WERI-Rb-1 (cell line): ENCODE measurements at regions not wholly inside any gene's neighbourhood (a gene's known extent, or its start where the extent isn't known, plus 50 kb on each side); places are given as distances from the start of the nearest gene placed in this dataset.
A peak's percentile ranks its signal among the peaks of the same experiment; 100 is the strongest.

Experiments used
- DNase-seq: peaks from one replicate; pipeline ENCODE4 v3.0.0-alpha.2; 2020
- H3K27ac ChIP-seq: fragments of 250-450 bp; sonication (Bioruptor Pico); 2 replicates; pipeline ENCODE4 v1.5.1; 2020; ENCODE audit warnings: mild to moderate bottlenecking, moderate library complexity
- H3K27me3 ChIP-seq: fragments of 250-450 bp; sonication (Bioruptor Pico); 2 replicates; pipeline ENCODE4 v1.5.1; 2021; ENCODE audit warnings: mild to moderate bottlenecking, low read depth, moderate library complexity; ENCODE audit not compliant: insufficient read depth, severe bottlenecking
- H3K36me3 ChIP-seq: fragments of 250-450 bp; sonication (Bioruptor Pico); 2 replicates; pipeline ENCODE4 v1.5.1; 2020; ENCODE audit warnings: mild to moderate bottlenecking, moderate library complexity
- H3K4me3 ChIP-seq: 2 replicates; pipeline ENCODE4 v1.5.1; 2011; ENCODE audit warnings: low read depth, mild to moderate bottlenecking, control low read depth, low read length
- H3K9me3 ChIP-seq: fragments of 250-450 bp; sonication (Bioruptor Pico); 2 replicates; pipeline ENCODE4 v1.5.1; 2021; ENCODE audit warnings: mild to moderate bottlenecking, moderate library complexity; ENCODE audit not compliant: severe bottlenecking
- TF ChIP-seq, protein P1 (sequence below): IDR thresholded peaks from 2 replicates; pipeline ENCODE4 v1.5.1; 2011; ENCODE audit warnings: low read depth, mild to moderate bottlenecking, control low read depth, inconsistent platforms, low read length

DNA sequence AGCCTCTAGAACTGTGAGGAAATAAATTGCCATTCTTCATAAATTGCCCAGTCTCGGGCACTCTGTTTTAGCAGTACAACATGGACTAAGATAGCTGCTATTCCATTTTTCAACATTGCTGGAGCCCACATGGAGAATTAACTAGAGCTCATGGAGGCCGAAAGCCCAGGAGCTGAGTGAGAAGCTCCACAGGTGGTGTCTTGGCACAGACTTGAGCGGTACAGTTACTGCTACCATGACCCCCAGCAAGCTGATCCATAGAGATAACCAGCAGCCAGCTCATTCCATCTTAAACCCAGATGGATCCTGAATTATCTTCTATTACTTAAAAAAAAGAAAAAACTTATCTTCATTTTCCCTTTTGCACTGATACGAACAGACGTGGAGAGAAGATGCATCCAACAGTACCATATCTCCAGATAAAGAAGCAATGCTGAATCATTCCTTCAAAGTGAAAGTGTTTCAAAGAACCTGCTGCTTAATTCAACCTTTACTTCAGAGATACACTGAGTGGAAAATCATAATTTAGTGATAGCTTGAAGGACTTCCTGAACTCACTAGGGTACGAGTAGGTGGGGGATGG lies 115.1 kb downstream of the SETD4 start:
- TF ChIP-seq, protein P1, sequence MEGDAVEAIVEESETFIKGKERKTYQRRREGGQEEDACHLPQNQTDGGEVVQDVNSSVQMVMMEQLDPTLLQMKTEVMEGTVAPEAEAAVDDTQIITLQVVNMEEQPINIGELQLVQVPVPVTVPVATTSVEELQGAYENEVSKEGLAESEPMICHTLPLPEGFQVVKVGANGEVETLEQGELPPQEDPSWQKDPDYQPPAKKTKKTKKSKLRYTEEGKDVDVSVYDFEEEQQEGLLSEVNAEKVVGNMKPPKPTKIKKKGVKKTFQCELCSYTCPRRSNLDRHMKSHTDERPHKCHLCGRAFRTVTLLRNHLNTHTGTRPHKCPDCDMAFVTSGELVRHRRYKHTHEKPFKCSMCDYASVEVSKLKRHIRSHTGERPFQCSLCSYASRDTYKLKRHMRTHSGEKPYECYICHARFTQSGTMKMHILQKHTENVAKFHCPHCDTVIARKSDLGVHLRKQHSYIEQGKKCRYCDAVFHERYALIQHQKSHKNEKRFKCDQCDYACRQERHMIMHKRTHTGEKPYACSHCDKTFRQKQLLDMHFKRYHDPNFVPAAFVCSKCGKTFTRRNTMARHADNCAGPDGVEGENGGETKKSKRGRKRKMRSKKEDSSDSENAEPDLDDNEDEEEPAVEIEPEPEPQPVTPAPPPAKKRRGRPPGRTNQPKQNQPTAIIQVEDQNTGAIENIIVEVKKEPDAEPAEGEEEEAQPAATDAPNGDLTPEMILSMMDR, result no peak
- Histone ChIP-seq H3K27me3 (peaks cover 96% of the 10 kb centered on the region), H3K27ac (no peak overlapping the region), H3K9me3 (no peaks in the 10 kb centered on the region), H3K36me3 (no peaks in the 10 kb centered on the region), H3K4me3 (no peak overlapping the region)
- no peak for DNase-seq

DNA sequence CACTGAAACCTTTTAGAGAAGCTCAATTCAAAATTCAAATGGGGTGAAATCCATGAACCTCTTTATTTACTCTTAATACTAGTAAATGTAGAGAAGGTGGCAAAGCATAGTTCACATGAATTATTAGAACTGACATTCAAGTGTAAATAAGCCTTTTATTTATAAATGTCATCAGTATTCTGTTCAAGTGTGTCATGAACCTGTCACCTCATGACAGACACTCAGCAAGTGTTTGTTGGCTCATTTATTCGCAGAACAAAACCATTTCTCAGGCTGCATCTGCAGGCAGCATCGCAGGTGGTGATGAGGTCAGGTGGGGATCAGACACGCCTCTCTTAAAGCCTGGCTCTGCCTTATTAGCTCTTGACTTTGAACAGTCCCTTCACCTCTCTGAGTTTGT lies 116.6 kb downstream of the SETD4 start:
- TF ChIP-seq, protein P1, result no peak
- Histone ChIP-seq H3K9me3 (no peaks in the 10 kb centered on the region), H3K36me3 (no peaks in the 10 kb centered on the region), H3K27ac (no peak overlapping the region), H3K4me3 (no peak overlapping the region), H3K27me3 (peaks cover 97% of the 10 kb centered on the region)
- DNase-seq, result no peak

DNA sequence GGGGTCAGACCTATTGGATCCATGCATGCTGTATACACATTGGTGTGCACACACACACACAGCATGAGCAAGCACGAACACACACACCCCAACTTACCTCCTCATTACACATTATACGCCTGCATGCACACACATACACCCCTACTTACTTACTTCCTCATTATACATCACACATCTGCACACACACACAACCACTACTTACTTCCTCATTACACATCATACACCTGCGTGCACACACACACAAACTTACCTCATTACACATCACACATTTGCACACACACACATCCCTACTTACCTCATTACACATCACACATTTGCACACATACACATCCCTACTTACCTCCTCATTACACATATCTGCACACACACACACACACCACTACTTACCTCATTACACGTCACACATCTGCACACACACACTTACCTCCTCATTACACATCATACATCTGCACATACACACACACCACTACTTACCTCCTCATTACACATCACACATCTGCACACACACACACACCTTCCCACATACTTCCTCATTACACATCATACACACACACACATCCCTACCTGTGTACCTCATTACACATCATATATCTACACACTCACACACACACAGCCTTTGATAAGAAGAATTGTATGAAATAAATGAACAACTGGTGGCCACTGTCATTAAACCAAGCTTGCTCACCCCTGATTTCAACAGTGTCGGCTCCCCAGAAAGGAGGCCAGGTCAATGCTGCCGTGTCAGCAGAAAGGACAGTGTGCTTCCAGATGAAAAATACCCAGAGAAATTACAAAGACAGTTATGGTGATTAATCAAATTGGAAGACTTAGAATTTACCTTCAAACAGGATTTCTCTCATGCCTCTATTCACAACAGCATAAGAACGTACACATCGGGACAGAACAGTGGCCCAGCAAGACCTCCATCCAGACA lies 117.8 kb downstream of the SETD4 start:
- Histone ChIP-seq H3K9me3 (no peaks in the 10 kb centered on the region), H3K36me3 (no peaks in the 10 kb centered on the region), H3K27ac (no peak overlapping the region), H3K4me3 (no peak overlapping the region), H3K27me3 (peaks cover 97% of the 10 kb centered on the region)
- TF ChIP-seq, protein P1, result no peak
- no peak for DNase-seq

DNA sequence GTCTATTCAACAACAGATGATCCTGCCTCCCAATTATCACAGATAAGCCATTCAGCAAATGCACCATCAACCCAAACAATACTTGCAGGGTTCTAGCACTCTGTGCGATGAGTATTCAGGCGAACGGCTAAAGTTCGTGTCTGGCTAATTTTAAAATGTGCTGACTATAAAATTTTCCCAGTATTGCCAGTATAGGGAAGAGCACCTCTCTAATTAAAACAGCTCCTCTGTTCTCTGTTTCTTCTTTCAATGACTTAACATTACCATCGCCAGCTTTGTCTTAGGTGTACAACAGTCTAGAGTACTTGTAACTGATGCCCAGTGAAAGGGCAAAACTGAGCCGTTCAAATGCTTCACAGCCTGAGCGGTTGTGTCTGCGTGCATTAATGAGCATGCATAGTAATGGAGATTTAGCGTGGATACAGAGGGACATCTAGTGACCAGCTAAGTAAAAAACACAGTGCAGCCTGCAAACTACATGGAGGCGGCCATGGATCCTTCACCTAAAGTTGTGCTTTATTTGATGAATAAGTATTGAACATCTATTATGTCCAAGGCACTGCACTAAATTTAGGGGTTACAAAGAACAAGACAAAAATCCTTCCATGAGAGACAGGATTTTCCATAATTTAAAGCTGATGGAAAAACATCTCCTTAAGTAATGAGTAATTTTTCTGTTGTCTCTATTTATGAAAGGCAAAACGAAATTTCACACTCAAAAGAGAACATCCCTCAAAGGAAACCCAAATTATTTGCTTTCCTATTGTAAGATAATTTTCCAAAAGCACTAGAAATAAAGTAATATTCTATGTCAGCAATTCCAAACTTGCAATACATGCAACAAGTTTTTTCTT lies 120.0 kb downstream of the SETD4 start:
- DNase-seq, result peak; percentile 39

DNA sequence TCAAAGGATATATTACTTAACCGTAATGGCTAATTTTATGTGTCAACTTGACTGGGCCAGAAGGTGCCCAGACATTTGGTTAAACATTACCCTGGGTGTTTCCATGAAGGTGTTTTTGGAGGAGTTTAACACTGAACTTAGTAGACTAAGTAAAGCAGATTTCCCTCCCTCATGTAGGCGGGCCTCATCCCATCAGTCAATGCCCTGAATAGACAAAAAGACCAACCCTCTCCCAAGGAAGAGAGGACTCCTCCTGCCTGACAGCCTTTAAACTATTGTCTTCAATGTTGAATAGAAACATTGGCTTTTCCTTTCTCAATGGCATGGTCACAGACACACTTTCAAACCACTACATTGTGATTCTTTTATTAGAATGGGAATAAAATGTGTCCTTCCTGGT lies 121.9 kb downstream of the SETD4 start:
- H3K27me3 ChIP-seq, result peaks cover 97% of the 10 kb centered on the region
- H3K9me3 ChIP-seq, result no peaks in the 10 kb centered on the region
- no peak for DNase-seq
- H3K4me3 ChIP-seq, result no peak overlapping the region
- no peaks in the 10 kb centered on the region for H3K36me3 ChIP-seq
- TF ChIP-seq, protein P1, result no peak
- H3K27ac ChIP-seq, result no peak overlapping the region

More for the DNA sequence above, 120.0 kb downstream of the SETD4 start:
- Histone ChIP-seq H3K27ac (no peak overlapping the region), H3K9me3 (no peaks in the 10 kb centered on the region), H3K27me3 (peaks cover 97% of the 10 kb centered on the region), H3K4me3 (no peak overlapping the region), H3K36me3 (no peaks in the 10 kb centered on the region)
- TF ChIP-seq, protein P1, result peak; percentile 68
